Ectodermal cell (in vitro differentiated cells): ENCODE measurements at regions not wholly inside any gene's neighbourhood (a gene's known extent, or its start where the extent isn't known, plus 50 kb on each side); places are given as distances from the start of the nearest gene placed in this dataset.

Experiments used
- H3K27ac ChIP-seq: 2 replicates; pipeline ENCODE4 v1.7.0; 2013; ENCODE audit warnings: mild to moderate bottlenecking, low read depth, low read length; ENCODE audit not compliant: insufficient read depth, poor library complexity, severe bottlenecking
- H3K27me3 ChIP-seq: 2 replicates; pipeline ENCODE4 v1.7.0; 2013; ENCODE audit warnings: mild to moderate bottlenecking, low read length; ENCODE audit not compliant: insufficient read depth, control insufficient read depth, poor library complexity, severe bottlenecking
- H3K36me3 ChIP-seq: one replicate; pipeline ENCODE4 v1.7.0; 2013; ENCODE audit warnings: low read length; ENCODE audit not compliant: control insufficient read depth, insufficient read depth
- H3K4me1 ChIP-seq: one replicate; pipeline ENCODE4 v1.7.0; 2013; ENCODE audit warnings: low read length; ENCODE audit not compliant: control insufficient read depth, insufficient read depth
- H3K4me3 ChIP-seq: 2 replicates; pipeline ENCODE4 v1.7.0; 2013; ENCODE audit warnings: low read depth, low read length, control low read depth; ENCODE audit not compliant: insufficient read depth
- H3K9me3 ChIP-seq: 2 replicates; pipeline ENCODE4 v1.7.0; 2013; ENCODE audit warnings: mild to moderate bottlenecking, low read length, moderate library complexity; ENCODE audit not compliant: control insufficient read depth
- WGBS, 2 experiments: methylation state at CpG; one replicate each; pipeline ENCODE4 v1.1.7; 2013; ENCODE audit warnings: missing lambda C conversion rate in 2 of 2; 5-methylcytosine and 5-hydroxymethylcytosine counted together

- WGBS, 2 experiments = 91 to 98% methylated on average over 1 of the region's 1 CpG
- no peak overlapping the region for H3K27ac ChIP-seq
- H3K4me3 ChIP-seq = no peak overlapping the region
- H3K27me3 ChIP-seq = no peaks in the 10 kb centered on the region
- no peaks in the 10 kb centered on the region for H3K4me1 ChIP-seq
- no peaks in the 10 kb centered on the region for H3K9me3 ChIP-seq
- H3K36me3 ChIP-seq = no peaks in the 10 kb centered on the region
Observed at GRCh38 chr6:22667855-22668254, 98.5 kb downstream of the HDGFL1 start.

- no peaks in the 10 kb centered on the region for H3K36me3 ChIP-seq
- H3K4me1 ChIP-seq = no peaks in the 10 kb centered on the region
Observed at GRCh38 chr6:22668307-22668706, 98.9 kb downstream of the HDGFL1 start.

GRCh38 chr6:22668717-22669116 lies 99.4 kb downstream of the HDGFL1 start:
- Histone ChIP-seq H3K27me3 (no peaks in the 10 kb centered on the region), H3K36me3 (no peaks in the 10 kb centered on the region), H3K27ac (no peak overlapping the region), H3K4me1 (no peaks in the 10 kb centered on the region), H3K9me3 (no peaks in the 10 kb centered on the region), H3K4me3 (no peak overlapping the region)
- 89 to 98% methylated on average over 1 to 3 of the region's 3 CpGs for WGBS, 2 experiments

More at GRCh38 chr6:22668307-22668706, 98.9 kb downstream of the HDGFL1 start:
- Histone ChIP-seq H3K27me3 (no peaks in the 10 kb centered on the region), H3K4me3 (no peak overlapping the region), H3K27ac (no peak overlapping the region), H3K9me3 (no peaks in the 10 kb centered on the region)
- 92 to 94% methylated on average over 3 of the region's 3 CpGs for WGBS, 2 experiments

GRCh38 chr6:22670605-22671004 lies 101.2 kb downstream of the HDGFL1 start:
- Histone ChIP-seq H3K4me3 (no peak overlapping the region), H3K27ac (no peak overlapping the region), H3K4me1 (no peaks in the 10 kb centered on the region), H3K36me3 (no peaks in the 10 kb centered on the region), H3K9me3 (no peaks in the 10 kb centered on the region), H3K27me3 (no peaks in the 10 kb centered on the region)
- 97 to 100% methylated on average over 3 of the region's 4 CpGs for WGBS, 2 experiments

- Histone ChIP-seq H3K4me3 (no peak overlapping the region), H3K4me1 (no peaks in the 10 kb centered on the region), H3K27me3 (no peaks in the 10 kb centered on the region), H3K27ac (no peak overlapping the region), H3K9me3 (no peaks in the 10 kb centered on the region), H3K36me3 (no peaks in the 10 kb centered on the region)
- 95 to 100% methylated on average over 2 to 3 of the region's 3 CpGs for WGBS, 2 experiments
Observed at GRCh38 chr6:22673474-22673873, 104.1 kb downstream of the HDGFL1 start.

GRCh38 chr6:22680950-22681349 lies 111.6 kb downstream of the HDGFL1 start:
- H3K4me1 ChIP-seq = no peaks in the 10 kb centered on the region
- no peaks in the 10 kb centered on the region for H3K27me3 ChIP-seq
- WGBS, 2 experiments = 90 to 91% methylated on average over 7 of the region's 7 CpGs
- no peaks in the 10 kb centered on the region for H3K9me3 ChIP-seq
- no peak overlapping the region for H3K4me3 ChIP-seq
- no peak overlapping the region for H3K27ac ChIP-seq
- H3K36me3 ChIP-seq = no peaks in the 10 kb centered on the region

GRCh38 chr6:22681761-22682160 lies 112.4 kb downstream of the HDGFL1 start:
- no peak overlapping the region for H3K4me3 ChIP-seq
- WGBS, 2 experiments = 78 to 96% methylated on average over 2 of the region's 3 CpGs
- no peaks in the 10 kb centered on the region for H3K36me3 ChIP-seq

GRCh38 chr6:22682979-22683378 lies 113.6 kb downstream of the HDGFL1 start:
- 89 to 94% methylated on average over 6 of the region's 6 CpGs for WGBS, 2 experiments
- no peak overlapping the region for H3K4me3 ChIP-seq
- H3K27me3 ChIP-seq = no peaks in the 10 kb centered on the region
- no peaks in the 10 kb centered on the region for H3K36me3 ChIP-seq
- no peak overlapping the region for H3K27ac ChIP-seq
- H3K9me3 ChIP-seq = no peaks in the 10 kb centered on the region
- no peaks in the 10 kb centered on the region for H3K4me1 ChIP-seq

More at GRCh38 chr6:22681761-22682160, 112.4 kb downstream of the HDGFL1 start:
- no peaks in the 10 kb centered on the region for H3K9me3 ChIP-seq
- no peaks in the 10 kb centered on the region for H3K27me3 ChIP-seq
- no peaks in the 10 kb centered on the region for H3K4me1 ChIP-seq
- H3K27ac ChIP-seq = no peak overlapping the region

GRCh38 chr6:22690446-22690845 lies 121.1 kb downstream of the HDGFL1 start:
- Histone ChIP-seq H3K4me3 (no peak overlapping the region), H3K36me3 (no peaks in the 10 kb centered on the region), H3K9me3 (no peaks in the 10 kb centered on the region), H3K27ac (no peak overlapping the region), H3K4me1 (no peaks in the 10 kb centered on the region), H3K27me3 (no peaks in the 10 kb centered on the region)
- 90% methylated on average over 2 of the region's 2 CpGs; no CpG with 5 or more reads in 1 of the 2 experiments for WGBS, 2 experiments

- Histone ChIP-seq H3K4me3 (no peak overlapping the region), H3K4me1 (peaks cover 16% of the 10 kb centered on the region), H3K9me3 (no peaks in the 10 kb centered on the region), H3K27ac (no peak overlapping the region), H3K27me3 (no peaks in the 10 kb centered on the region), H3K36me3 (no peaks in the 10 kb centered on the region)
- WGBS, 2 experiments = 100% methylated on average over 1 of the region's 1 CpG; no CpG with 5 or more reads in 1 of the 2 experiments
Observed at GRCh38 chr6:22694092-22694724, 124.8 kb downstream of the HDGFL1 start.
